HCT116 (cell line): ENCODE measurements at regions not wholly inside any gene's neighbourhood (a gene's known extent, or its start where the extent isn't known, plus 50 kb on each side); places are given as distances from the start of the nearest gene placed in this dataset.

Experiments used
- ATAC-seq: fragments of 200-7000 bp; cut with Tn5 transposase; 2 replicates; pipeline ENCODE4 v1.9.1; 2020; ENCODE audit warnings: mild to moderate bottlenecking, moderate library complexity
- BruUV-seq: library from RNA; stranded (reverse); fragments of 400-500 nt; replicated peaks from 2 replicates; lab custom pipeline; 2021; lab: Mats Ljungman, UMichigan
- CTCF ChIA-PET: fragments of 300-600 bp; sonication (Branson Sonifier 250); formaldehyde crosslinking; loops from one replicate; lab custom pipeline; 2021; ENCODE audit warnings: antibody characterized with exemption; lab: Charles Lee
- POLR2A ChIA-PET: fragments of 300-600, 350-600 bp; sonication (Branson Sonifier 250); formaldehyde crosslinking; loops from one replicate; lab custom pipeline; 2021; ENCODE audit warnings: antibody characterized with exemption; lab: Charles Lee
- RAD21 ChIA-PET, 2 experiments: fragments of 300-600 bp; sonication (Branson Sonifier 250); formaldehyde crosslinking; loops; one replicate each; lab custom pipeline; 2023; ENCODE audit warnings: low total read pairs in 2 of 2; ENCODE audit not compliant: uncharacterized antibody in 2 of 2, unreplicated experiment in 2 of 2, low non-redundant PET in 1 of 2; lab: Charles Lee
- DNase-seq: peaks from one replicate; pipeline ENCODE4 v3.0.0-alpha.2; 2010; ENCODE audit warnings: low read depth, low spot score
- H2AFZ ChIP-seq: fragments of 200-600 bp; shearing (Covaris generic), sonication (generic); 2 replicates; pipeline ENCODE4 v1.6.1; 2017; ENCODE audit warnings: low read depth, mixed run types, mixed read lengths, antibody characterized with exemption, low read length; ENCODE audit not compliant: poor library complexity, severe bottlenecking
- H3K27ac ChIP-seq: 2 replicates; pipeline ENCODE4 v1.5.1; 2012; ENCODE audit warnings: low read depth, low read length
- H3K27me3 ChIP-seq: fragments of 200-600 bp; sonication (generic); 2 replicates; pipeline ENCODE4 v1.6.1; 2016; ENCODE audit warnings: mixed run types, low read length, mixed read lengths; ENCODE audit not compliant: insufficient read depth
- H3K36me3 ChIP-seq, 2 experiments: fragments of 200-500 bp in 1 of 2; fragments of 200-600 bp in 1 of 2; sonication (Bioruptor generic) in 1 of 2; sonication (generic) in 1 of 2; 2 replicates each; pipeline versions ENCODE4 v1.5.1 to v1.6.1; 2014 to 2016; ENCODE audit warnings: low read length in 2 of 2, inconsistent platforms in 1 of 2, mixed read lengths in 1 of 2, mixed run types in 1 of 2; ENCODE audit not compliant: insufficient read depth in 2 of 2, control insufficient read depth in 1 of 2
- H3K4me1 ChIP-seq, 2 experiments: fragments of 200-600 bp in 1 of 2; sonication (generic) in 1 of 2; 2 replicates each; pipeline versions ENCODE4 v1.5.1 to v1.6.1; 2012 to 2017; ENCODE audit warnings: low read length in 2 of 2, inconsistent platforms in 1 of 2, mild to moderate bottlenecking in 1 of 2, mixed read lengths in 1 of 2, mixed run types in 1 of 2, moderate library complexity in 1 of 2; ENCODE audit not compliant: insufficient read depth in 2 of 2, control insufficient read depth in 1 of 2
- H3K4me2 ChIP-seq: fragments of 200-600 bp; sonication (generic); 2 replicates; pipeline ENCODE4 v1.6.1; 2017; ENCODE audit warnings: mixed run types, low read length, mixed read lengths
- H3K4me3 ChIP-seq, 2 experiments: fragments of 200-600 bp in 1 of 2; sonication (generic) in 1 of 2; replicated peaks in 1 of 2; 2 replicates each; pipeline ENCODE4 v1.5.1; 2011 to 2016; ENCODE audit warnings: low read length in 2 of 2, control low read depth in 1 of 2, low read depth in 1 of 2, mild to moderate bottlenecking in 1 of 2, mixed read lengths in 1 of 2, mixed run types in 1 of 2
- H3K79me2 ChIP-seq: fragments of 200-600 bp; sonication (generic); 2 replicates; pipeline ENCODE4 v1.6.1; 2017; ENCODE audit warnings: mild to moderate bottlenecking, mixed run types, low read length, moderate library complexity, mixed read lengths; ENCODE audit not compliant: insufficient read depth
- H3K9ac ChIP-seq: fragments of 200-600 bp; sonication (generic); 2 replicates; pipeline ENCODE4 v1.6.1; 2016; ENCODE audit warnings: low read length, mixed read lengths
- H3K9me2 ChIP-seq: fragments of 200-600 bp; sonication (generic), shearing (Covaris generic); 2 replicates; pipeline ENCODE4 v1.6.1; 2017; ENCODE audit warnings: mixed run types, mild to moderate bottlenecking, moderate library complexity; ENCODE audit not compliant: insufficient read depth
- H3K9me3 ChIP-seq, 2 experiments: fragments of 200-500 bp in 1 of 2; fragments of 200-600 bp in 1 of 2; sonication (Bioruptor generic) in 1 of 2; sonication (generic) in 1 of 2; 2 replicates each; pipeline ENCODE4 v1.6.1; 2014 to 2017; ENCODE audit warnings: low read length in 2 of 2, mixed read lengths in 2 of 2, inconsistent platforms in 1 of 2, low read depth in 1 of 2, mild to moderate bottlenecking in 1 of 2, mixed run types in 1 of 2, moderate library complexity in 1 of 2; ENCODE audit not compliant: control insufficient read depth in 1 of 2, insufficient read depth in 1 of 2
- H4K20me1 ChIP-seq: fragments of 200-600 bp; sonication (generic), shearing (Covaris generic); 2 replicates; pipeline ENCODE4 v1.6.1; 2017; ENCODE audit warnings: mixed run types, mild to moderate bottlenecking, moderate library complexity; ENCODE audit not compliant: insufficient read depth
- CBX3 ChIP-seq: IDR thresholded peaks from 2 replicates; pipeline ENCODE4 v1.6.1; 2012; ENCODE audit warnings: low read depth
- CEBPB ChIP-seq: IDR thresholded peaks from 2 replicates; pipeline ENCODE4 v1.6.1; 2012; ENCODE audit warnings: low read depth
- EZH2phosphoT487 ChIP-seq: fragments of 200-600 bp; IDR thresholded peaks from 2 replicates; pipeline ENCODE4 v1.6.1; 2018; ENCODE audit warnings: antibody characterized with exemption, borderline replicate concordance
- FOSL1 ChIP-seq: IDR thresholded peaks from 2 replicates; pipeline ENCODE4 v1.6.1; 2012; ENCODE audit warnings: low read depth
- JUND ChIP-seq: IDR thresholded peaks from 2 replicates; pipeline ENCODE4 v1.6.1; 2012
- POLR2A ChIP-seq: IDR thresholded peaks from 2 replicates; pipeline ENCODE4 v1.7.0; 2011; ENCODE audit warnings: borderline replicate concordance; ENCODE audit not compliant: insufficient read depth, insufficient read length; ENCODE audit errors: extremely low read depth
- POLR2AphosphoS5 ChIP-seq: IDR thresholded peaks from 2 replicates; pipeline ENCODE4 v1.6.1; 2011; ENCODE audit warnings: mild to moderate bottlenecking, low read depth, low read length, moderate library complexity
- RAD21 ChIP-seq: IDR thresholded peaks from 2 replicates; pipeline ENCODE4 v1.6.1; 2012; ENCODE audit warnings: low read depth, mild to moderate bottlenecking
- SP1 ChIP-seq: IDR thresholded peaks from 2 replicates; pipeline ENCODE4 v1.6.1; 2012; ENCODE audit warnings: low read depth
- SRF ChIP-seq: IDR thresholded peaks from 2 replicates; pipeline ENCODE4 v1.6.1; 2012; ENCODE audit warnings: low read depth
- TCF7L2 ChIP-seq: IDR thresholded peaks from 2 replicates; pipeline ENCODE4 v1.7.0; 2011; ENCODE audit warnings: borderline replicate concordance, inconsistent platforms; ENCODE audit not compliant: insufficient read depth, insufficient read length; ENCODE audit errors: extremely low read depth
- intact Hi-C: fragments of 100-400 bp; cut with micrococcal nuclease; formaldehyde crosslinking; loops from 2 replicates; pipeline ENCODE4 v1.10.0; 2022
- TF ChIP-seq, protein P1 (sequence below), 3 experiments: fragments of 200-600 bp in 1 of 3; sonication (generic) in 1 of 3; IDR thresholded peaks in 2 of 3; conservative IDR thresholded peaks in 1 of 3; 2 replicates each; pipeline ENCODE4 v1.5.1; 2012 to 2017; ENCODE audit warnings: low read depth in 2 of 3, low read length in 2 of 3, antibody characterized with exemption in 1 of 3, borderline replicate concordance in 1 of 3, control low read depth in 1 of 3, mild to moderate bottlenecking in 1 of 3, mixed read lengths in 1 of 3, mixed run types in 1 of 3, moderate library complexity in 1 of 3; ENCODE audit not compliant: insufficient read depth in 1 of 3

DNA sequence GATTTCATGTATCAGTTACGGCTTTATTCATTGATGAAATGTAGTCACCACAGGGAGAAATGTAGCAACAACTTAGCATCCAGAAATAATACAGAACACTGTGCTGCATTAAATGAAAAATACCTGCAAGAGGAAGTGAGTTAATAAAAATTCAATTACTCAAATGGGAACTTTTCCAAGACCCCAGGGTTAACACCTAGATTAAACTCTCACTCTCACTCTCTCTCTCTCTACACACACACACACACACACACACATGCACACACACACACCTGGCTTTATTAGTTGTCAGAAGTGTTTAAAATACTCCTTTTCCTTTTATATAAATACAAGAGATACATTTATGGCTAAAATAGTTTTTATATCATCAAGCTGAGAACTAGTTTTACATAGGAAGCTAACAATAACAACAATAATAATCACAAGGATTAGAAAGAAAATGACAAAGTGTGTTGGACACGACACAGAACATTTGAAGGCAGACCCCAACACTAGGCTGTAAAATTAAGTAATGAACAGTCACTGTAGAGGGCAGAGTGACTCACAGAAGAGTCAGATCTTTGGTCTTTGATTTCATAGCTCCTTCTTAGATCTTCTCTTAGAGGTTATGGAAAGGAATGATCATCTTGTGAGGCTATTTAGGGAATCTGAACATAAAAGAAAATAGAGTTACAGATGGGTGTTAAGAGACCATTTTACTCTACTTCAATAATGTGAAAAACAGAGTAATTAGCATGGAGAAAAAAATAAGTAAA is 1266.0 kb upstream of the ADGRL2 start:
- no peaks in the 10 kb centered on the region for H3K79me2 ChIP-seq
- peak; percentile 84 for ATAC-seq
- no peaks in the 10 kb centered on the region for H4K20me1 ChIP-seq
- BruUV-seq: no TSS peak
- ChIA-PET RAD21 (no interaction called here), CTCF (no interaction called here), POLR2A (no interaction called here)
- DNase-seq: peak; percentile 55
- peak overlapping the region; percentile 47; the same call in 1 of the 2 replicates for H3K27ac ChIP-seq
- 0 out of 4 replicates have a peak overlapping the region, but pooled peaks of 1 of the 2 experiments have one; percentile 15 for H3K4me3 ChIP-seq
- TF ChIP-seq, protein P1, sequence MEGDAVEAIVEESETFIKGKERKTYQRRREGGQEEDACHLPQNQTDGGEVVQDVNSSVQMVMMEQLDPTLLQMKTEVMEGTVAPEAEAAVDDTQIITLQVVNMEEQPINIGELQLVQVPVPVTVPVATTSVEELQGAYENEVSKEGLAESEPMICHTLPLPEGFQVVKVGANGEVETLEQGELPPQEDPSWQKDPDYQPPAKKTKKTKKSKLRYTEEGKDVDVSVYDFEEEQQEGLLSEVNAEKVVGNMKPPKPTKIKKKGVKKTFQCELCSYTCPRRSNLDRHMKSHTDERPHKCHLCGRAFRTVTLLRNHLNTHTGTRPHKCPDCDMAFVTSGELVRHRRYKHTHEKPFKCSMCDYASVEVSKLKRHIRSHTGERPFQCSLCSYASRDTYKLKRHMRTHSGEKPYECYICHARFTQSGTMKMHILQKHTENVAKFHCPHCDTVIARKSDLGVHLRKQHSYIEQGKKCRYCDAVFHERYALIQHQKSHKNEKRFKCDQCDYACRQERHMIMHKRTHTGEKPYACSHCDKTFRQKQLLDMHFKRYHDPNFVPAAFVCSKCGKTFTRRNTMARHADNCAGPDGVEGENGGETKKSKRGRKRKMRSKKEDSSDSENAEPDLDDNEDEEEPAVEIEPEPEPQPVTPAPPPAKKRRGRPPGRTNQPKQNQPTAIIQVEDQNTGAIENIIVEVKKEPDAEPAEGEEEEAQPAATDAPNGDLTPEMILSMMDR (IDR thresholded peaks at IDR 0.05 in 2 of 3, conservative IDR thresholded peaks at IDR 0.05 in 1 of 3; ENCODE audit: borderline replicate concordance in 1 of 3, insufficient read depth in 1 of 3, low read depth in 2 of 3, low read length in 2 of 3): no peak
- peak; percentile 35; the same call in 1 of the 2 replicates for TF ChIP-seq CBX3
- TF ChIP-seq FOSL1: peak; percentile 84
- TF ChIP-seq EZH2phosphoT487: no peak
- TF ChIP-seq JUND: peak; percentile 84
- peak; percentile 88 for TF ChIP-seq TCF7L2
- 0 out of 2 replicates have a peak, but pooled peaks have one; percentile 17 for TF ChIP-seq POLR2AphosphoS5
- TF ChIP-seq SRF: 0 out of 2 replicates have a peak, but pooled peaks have one; percentile 29
- TF ChIP-seq POLR2A: no peak
- peak; percentile 49 for TF ChIP-seq SP1
- TF ChIP-seq CEBPB: peak; percentile 33; the same call in 1 of the 2 replicates
- peak; percentile 6; the same call in 1 of the 2 replicates for TF ChIP-seq RAD21
- H3K4me2 ChIP-seq: peak overlapping the region; percentile 53
- H3K9me3 ChIP-seq: no peaks in the 10 kb centered on the region
- no peak overlapping the region for H3K9ac ChIP-seq
- peaks cover 15 to 49% of the 10 kb centered on the region in 2 experiments; a peak in 2 of 4 replicates for H3K4me1 ChIP-seq
- no peak overlapping the region for H2AFZ ChIP-seq
- H3K9me2 ChIP-seq: no peaks in the 10 kb centered on the region
- no peaks in the 10 kb centered on the region for H3K36me3 ChIP-seq
- intact Hi-C loops: no loop called here
- H3K27me3 ChIP-seq: no peaks in the 10 kb centered on the region
